ENCODE measurements at regions not wholly inside any gene's neighbourhood (a gene's known extent, or its start where the extent isn't known, plus 50 kb on each side); places are given as distances from the start of the nearest gene placed in this dataset.

DNA sequence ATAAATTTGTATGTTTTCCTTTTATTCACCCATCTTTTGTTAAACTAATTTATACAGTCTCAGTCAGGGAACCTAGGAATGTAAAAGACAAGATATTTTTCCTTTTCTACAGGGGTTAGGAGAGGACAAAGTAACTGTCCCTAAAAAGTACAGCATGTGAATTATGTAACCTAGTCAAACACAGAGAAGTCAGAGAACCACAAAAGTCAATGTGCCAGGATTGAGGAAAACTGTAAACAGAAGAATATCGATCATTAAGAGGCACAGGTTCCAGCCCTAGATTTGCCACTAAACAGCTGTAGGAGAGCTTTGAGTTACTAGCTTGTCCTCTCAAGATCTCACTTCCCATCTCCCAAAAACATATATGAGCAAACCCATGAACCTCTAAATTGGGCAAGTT is 550.9 kb upstream of the FAT3 start:
- no peak for DNase-seq (ENCODE audit: low read depth)

DNA sequence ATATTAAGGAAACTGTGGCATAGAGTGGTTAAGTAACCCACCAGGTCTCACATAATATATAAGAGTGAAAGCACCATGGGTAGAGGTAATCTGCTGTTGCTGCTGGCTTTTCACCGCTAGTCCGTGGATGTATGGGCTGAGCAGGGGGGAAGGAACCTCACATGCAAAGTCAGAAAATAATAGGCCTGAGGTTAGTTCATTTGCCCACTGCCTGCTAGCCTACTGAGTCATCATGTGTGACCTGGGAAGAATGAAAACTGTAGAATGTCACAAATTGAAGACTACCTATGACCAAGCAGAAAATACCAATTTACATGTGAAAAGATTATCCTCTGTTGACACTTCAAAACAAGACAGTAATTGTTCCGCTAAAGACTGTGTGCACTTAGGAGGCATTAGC is 560.1 kb upstream of the FAT3 start:
- DNase-seq (ENCODE audit: low read depth): no peak

DNA sequence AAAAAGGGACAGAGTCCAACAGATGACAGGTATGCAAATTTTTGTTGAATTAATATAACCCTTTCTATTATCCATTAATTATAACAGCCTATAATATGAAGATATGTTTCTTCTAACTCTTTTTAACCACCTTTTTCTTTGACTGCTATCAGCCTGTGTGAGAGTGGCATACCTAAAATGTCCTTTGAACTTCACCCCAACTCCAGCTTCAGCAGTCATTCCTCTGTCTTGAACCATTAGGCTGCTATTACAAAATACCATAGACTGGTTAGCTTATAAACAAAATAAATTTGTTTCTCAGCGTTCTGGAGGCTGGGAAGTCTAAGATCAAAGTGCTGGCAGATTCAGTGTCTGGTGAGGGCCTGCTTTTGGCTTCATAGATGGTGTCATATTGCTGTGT is 564.6 kb upstream of the FAT3 start:
- no peak for DNase-seq (ENCODE audit: low read depth)

DNA sequence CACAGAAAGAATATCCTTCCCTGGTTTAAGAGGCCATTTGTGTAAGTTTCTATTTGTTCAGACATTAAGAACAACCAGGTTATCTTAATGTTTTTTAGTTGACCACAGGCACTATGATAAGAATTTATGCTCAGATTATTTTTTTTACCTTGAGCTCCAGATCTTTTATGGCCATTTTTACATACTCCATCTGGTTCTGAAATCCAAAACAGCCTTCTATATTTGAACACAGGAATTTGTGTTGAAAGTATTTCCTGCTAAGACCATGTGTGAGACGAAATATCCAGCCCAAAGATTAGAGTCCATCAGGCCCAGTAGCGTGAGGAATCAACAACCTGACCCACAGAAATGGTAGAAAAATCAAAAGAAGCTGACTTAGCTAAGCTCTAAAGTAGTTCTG is 569.9 kb upstream of the FAT3 start:
- no peak for DNase-seq (ENCODE audit: low read depth)

DNA sequence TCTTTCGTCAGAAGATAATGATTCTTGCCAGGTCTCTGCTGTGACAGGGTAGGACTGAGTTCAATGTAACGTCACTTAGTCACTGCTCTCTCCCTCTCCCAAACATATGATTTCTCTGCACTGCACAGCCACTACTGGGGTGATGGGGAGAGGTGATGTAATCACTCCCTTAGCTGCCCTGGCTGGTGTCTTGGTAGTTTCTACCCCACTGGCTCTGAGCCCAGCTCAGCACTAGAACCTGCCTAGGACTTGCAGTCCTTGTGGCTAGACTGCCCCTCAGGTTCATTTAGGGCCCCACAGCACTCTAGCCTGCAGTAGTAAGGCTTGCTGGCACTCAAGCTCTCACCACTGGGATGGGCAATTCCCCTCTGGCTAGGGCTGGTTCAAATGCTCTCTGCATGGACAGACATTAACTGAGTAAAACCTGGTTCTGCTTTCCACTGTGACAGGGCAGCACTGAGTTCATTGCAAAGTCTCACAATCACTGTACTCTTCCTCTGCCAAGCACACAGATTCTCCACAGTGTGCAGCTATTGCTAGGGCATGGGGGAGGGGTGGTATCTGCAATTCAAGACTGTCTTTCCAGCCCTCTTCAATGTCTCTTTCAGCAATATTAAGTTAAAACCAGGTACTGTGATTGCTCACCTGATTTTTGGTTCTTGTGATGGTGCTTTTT is 571.4 kb upstream of the FAT3 start:
- DNase-seq (ENCODE audit: low read depth): no peak

DNA sequence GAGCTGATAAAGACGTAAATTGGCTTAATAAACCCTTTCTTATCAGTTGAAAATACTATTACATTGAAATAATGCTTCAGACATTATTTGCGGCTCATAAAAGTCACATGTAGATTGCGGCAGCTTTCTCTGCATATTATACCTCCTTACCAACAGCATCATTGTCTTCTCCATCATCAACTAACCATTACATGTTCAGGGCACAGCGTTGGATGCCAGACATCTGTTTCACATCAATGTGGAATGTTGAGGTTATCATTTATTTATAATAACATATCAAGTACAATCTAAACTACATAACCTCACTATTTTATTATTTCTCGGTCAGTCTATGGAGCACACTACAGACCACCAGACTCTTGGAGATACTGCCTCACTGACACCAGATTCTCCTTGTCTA is 573.8 kb upstream of the FAT3 start:
- no peak for DNase-seq (ENCODE audit: low read depth)

DNA sequence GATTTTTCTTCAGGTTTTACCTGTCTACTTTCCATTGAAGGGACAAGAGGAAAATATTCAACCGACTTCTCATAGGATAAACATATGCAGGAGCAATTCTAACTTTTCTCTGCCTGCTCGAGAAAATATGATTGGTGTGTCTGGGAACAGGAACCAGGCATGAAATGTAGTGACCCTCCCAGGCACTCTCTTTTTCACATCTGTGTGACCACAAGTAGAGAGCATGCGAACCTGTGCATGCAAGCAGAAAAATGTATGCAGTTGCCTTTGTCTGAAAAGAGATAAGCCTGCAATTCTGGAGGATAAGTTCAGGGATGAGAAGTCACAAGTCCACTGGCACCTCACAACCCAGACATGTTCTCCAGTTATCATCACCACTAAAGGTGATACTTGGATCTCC is 583.5 kb upstream of the FAT3 start:
- no peak for DNase-seq (ENCODE audit: low read depth)

DNA sequence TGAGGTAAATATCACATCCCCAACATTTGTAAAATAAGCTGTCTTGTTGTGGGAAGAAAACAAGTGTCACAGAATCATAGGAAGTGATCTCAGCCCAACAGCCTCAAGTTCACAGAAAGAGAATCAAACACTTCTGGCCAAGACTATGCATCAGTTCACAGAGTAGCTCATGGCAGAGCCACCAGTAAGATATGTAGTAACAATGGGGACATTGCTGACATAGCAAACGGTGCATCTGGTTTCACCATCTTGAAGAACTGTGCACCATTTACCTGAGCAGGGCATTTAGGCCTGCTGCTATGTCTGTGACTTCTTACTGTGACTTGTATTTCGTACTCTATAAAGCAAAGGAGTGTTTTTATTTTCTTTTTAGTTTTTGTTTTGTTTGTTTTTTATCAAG is 585.3 kb upstream of the FAT3 start:
- no peak for DNase-seq (ENCODE audit: low read depth)

DNA sequence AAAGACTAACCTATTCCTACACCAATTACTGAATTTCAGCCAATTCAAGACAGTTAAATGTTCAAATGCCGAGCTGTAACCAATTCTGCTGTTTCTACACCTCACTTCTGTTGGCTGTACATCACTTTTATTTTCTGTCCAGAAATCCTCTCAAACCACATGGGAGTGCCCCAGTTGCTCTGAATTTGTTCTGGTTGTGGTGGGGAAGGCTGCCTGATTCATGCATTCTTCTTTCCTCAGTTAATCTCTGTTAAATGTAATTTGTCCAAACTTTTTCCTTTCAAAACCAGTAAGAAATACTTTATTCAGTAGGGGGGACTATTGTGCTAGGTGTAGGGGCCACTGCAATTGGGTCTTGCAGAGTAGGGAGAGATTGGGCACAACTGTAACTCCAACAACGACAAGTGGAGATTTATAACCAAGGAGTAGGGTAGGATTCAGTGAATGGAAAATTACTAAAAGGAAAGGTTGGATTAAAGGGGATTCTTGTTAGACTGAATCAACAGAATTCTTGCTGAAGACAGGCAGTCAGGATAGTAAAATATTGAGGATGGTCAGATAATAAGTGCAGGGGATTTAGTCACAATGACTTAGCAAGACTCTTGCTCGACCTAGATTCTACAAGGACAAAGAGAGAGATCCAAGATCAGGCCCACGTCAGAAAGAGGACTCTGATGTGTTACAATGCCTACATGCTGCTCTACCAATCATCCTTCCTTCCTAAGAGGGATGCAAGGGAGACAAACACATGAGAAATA is 593.5 kb upstream of the FAT3 start:
- no peak for DNase-seq (ENCODE audit: low read depth)

DNA sequence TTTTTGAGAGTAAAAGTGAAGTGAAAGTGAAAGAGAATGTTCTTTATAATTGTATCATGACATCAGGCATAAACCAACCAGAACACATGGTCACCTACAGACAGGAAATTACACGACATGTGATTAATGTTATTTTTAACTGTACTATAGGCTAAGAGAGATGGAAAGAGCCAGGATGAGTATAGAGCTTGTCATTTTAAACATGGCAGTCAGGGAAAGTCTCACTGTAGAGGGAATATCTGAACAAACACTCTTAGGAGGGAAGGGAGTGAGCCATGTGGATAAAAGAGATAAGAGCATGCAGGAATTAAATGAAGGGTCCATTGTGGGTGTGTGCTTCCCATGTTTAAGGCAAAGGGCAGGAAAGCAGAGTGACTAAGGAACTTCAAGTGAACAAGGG is 599.1 kb upstream of the FAT3 start:
- DNase-seq (ENCODE audit: low read depth): no peak

DNA sequence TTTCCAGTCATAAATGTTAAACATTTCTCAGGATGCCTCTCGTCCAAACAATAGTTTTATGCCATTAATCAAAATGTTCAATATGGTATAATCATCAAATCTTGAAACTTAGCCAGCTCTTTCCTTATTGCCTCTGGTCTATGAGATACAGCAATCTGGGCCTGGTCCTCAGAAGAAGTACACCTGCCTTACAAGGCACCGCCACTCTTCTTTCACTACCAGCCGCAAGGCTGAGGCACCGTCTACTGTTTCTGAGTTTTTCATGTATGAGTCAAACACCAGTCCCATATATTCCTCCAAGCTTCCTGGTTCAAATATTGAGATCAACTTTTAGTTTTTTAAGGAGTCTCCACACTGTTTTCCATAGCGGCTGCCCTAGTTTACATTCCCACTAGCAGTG is 600.6 kb upstream of the FAT3 start:
- no peak for DNase-seq (ENCODE audit: low read depth)

DNA sequence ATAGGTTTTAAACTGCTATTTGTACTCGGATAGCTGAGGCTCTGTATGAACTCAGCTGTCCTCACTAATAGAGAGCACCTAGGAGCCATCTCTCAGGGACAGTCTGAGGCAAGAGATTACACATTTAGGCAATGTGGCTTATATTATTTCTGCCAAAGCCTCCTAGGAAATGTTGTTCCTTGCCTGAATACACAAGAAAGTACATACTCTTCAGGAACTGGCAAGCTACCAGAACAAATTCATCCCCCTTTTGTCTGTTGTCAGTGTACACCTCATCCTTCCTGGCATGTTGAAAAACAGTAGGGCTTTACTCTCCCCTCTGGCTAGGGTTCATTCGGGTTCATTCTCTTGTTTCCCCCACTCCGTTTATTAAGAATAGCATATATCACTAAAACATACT is 615.9 kb upstream of the FAT3 start:
- DNase-seq (ENCODE audit: low read depth): no peak

DNA sequence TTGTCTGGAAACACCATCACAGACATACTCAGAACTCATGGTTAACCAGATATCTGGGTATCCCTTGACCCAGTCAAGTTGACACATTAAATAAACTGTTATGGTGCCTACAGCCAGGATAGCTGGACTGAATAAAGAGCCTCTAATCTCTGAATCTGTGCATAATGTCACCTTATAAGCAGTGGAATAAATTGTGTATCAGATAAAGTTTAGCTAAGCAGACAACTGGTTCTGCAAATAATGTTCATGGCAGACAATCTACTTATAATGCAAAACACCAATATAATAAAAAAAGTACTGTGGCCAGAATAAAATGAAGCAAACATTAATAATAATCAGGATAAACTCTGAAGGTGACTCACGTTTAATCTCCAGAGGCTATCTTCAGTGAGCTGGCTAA is 628.5 kb upstream of the FAT3 start:
- DNase-seq (ENCODE audit: low read depth): no peak

DNA sequence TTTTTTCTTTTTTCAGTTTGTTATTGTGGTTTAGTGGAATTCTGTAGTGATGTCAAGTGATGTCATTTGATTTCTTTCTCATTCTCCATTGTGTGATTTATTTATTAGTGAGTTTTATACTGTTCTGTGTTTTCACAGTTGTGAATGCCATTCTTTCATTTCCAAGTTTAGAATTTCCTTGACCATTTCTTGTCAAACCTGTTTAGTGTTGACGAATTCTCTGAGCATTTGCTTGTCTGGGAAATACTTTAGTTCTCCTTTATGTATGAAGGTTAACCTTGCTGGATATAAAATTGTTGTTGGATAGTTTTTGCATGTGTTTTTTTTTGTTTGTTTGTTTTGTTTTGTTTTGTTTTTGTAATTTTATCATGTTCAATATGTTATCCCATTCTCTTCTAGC is 633.6 kb upstream of the FAT3 start:
- DNase-seq (ENCODE audit: low read depth): no peak

DNA sequence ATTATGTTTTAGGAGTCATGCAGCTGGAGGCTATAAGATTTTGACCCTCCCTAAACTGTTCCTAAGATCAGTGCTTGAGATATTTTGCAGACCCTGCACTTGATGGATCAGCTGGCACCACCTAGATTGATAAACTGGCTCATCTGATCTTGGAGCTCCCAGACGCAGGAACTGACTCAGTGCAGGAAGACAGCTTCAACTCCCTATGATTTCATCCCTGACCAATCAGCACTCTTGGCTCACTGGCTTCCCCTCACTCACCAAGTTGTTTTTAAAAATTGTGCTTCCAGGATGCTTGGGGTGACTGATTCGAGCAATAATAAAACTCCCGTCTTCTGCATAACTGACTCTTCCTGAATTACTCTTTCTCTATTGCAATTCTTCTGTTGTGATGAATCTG is 637.5 kb upstream of the FAT3 start:
- DNase-seq (ENCODE audit: low read depth): no peak

DNA sequence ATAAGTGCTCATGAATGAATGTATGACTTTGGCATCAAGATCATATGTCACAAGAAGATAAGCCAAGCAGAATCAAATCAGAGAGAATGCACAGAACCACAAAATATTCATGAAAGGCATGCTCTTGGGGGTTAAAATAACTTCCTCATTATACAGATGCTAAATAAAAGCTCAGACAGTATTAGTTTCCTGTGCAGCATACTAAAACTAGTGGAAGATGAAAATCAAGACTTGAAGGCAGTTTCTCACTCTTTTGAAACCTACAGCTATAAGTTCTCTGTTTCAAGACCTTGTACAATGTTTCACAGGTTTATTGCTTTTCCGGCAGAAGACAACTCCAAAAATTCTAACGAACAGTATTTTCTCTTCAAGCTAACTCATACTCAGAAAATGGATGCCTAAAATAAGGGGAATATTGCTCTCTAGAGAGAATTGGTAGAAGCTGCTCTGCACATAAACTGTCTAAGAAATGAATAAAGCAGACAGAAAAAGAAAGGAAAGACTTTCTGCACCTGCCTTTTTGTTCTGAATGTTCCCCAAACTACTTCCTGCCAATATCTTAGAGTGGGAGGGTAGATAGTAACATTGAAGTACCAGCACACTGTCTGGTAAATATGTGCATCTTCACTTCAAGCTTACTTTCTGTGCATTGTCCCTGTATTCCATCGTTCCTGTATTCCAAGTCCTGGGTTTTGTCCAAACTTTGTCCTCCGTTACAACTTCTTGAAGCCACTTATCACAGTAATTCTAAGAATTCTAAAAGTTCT is 639.4 kb upstream of the FAT3 start:
- DNase-seq (ENCODE audit: low read depth): no peak

DNA sequence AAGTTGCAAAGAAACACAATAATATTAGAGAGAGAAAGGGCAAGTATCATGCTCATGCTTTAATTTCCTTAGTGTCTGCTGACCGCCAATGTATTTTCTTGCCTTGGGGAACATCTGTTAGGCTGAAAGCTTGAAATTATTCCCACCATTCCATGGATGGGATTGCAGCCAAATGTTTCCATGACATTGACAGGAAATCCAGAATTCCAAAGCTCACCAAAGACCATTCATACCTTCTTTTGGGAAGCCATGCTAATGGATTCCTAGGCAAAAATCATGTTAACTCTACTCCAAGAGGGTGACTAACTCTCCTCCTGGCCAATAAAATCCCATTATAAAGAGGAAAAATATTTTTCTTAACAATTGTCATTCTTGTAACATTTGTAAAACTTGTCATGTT is 661.4 kb upstream of the FAT3 start:
- DNase-seq (ENCODE audit: low read depth): no peak

DNA sequence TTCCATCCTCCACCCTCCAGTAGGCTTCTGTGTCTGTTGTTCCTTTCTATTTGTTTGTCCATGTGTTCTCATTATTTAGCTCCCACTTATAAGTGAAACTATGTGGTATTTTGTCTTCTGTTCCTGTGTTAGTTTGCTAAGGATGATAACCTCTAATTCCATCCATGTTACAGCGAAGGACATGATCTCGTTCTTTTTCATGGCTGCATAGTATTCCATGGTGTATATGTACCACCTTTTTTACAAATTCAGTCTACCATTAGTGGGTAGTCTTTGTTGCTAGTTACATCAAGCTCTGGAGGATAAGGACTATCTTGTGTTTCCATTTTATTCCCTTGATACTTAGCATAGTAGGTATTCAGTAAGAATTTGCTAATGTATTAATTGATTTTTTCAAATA is 664.2 kb upstream of the FAT3 start:
- no peak for DNase-seq (ENCODE audit: low read depth)

DNA sequence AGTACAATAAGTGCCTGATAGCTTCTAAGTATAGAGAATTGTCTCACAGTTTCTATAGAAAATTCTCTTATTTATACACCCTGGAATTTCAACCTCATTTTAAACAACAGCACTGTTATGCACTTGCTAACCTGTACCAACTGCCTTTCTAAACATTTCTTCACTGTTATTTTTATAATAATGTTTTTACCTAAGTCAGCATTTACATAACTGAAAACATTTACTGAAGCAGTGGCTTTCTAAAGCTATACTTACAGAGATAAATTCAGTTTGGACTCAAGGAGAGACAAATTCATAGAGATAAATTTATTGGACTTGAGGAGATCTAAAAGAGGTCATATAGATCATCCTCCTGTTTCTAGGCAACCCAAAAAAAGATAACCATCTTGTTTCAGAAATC is 686.6 kb upstream of the FAT3 start:
- DNase-seq (ENCODE audit: low read depth): no peak

DNA sequence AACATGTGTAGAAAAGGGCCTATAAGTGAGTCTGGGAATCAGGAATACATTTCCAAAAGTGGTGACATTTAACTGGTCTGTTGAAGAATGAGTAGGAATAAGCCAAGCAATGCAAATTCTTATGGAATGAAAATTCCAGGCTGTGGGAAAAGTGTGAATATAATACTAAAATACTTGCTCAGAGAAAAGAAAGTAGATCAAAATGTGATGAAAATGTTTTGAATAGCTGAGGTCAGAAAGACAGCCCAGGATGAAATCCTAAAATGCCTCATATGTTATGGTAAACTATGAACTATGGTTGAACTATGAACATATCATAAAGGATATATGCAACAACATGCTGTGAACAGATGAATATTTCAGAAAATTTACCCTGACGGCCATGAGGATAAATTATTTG is 688.3 kb upstream of the FAT3 start:
- no peak for DNase-seq (ENCODE audit: low read depth)

DNA sequence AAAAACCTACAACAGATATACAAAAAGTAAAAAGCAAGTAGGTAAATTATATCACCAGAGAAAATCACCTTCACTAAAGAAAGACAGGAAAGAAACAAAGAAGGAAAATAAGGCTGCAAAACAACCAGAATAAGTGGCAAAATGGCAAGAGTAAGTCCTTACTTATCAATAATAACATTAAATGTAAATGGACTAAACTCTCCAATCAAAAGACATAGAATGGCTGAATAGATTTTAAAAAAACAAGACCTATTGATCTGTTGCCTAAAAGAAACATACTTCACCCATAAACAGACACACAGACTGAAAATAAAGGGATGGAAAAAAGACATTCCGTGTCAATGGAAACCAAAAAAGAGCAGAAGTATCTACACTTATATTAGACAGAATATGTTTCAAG is 695.7 kb upstream of the FAT3 start:
- DNase-seq (ENCODE audit: low read depth): no peak

DNA sequence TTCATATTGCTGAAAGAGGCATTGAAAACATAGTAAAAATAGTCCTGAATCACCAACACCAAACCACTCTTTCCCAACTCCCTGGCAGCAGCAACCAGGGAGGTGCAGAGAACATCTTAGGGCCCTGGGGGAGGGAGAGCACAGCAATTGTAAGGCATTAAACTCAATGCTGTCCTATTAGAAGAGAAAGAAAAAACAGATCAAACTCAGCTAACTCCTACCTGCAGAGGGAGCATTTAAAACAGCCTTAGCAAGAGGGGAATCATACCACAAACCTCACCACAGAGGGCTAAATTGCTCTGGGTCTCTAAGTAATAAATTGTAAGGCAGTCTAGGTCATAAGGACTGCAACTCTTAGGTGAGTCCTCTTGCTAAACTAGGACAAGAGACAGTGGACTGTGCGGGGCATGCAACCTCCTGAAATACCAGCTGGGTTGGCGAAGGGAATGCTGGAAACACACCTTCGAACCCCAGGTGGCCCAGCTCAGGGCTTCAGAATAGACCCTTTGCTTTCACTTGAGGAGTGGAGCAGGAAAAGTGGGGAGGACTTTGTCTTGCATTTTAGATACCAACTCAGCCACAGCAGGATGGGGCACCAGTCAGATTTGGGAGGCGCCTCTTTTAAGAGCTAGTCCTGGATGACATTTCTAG is 697.1 kb upstream of the FAT3 start:
- DNase-seq (ENCODE audit: low read depth): no peak

All from myocyte (in vitro differentiated cells).